Stimulated activated CD8-positive, alpha-beta memory T cell treated with anti-CD3 and anti-CD28 coated beads, Interleukin-4, amount 100 ng/mL, for 24 hours (primary cell): ENCODE measurements at regions not wholly inside any gene's neighbourhood (a gene's known extent, or its start where the extent isn't known, plus 50 kb on each side); places are given as distances from the start of the nearest gene placed in this dataset.

Experiments
- DNase-seq: peaks from one replicate; pipeline ENCODE4 v3.0.0-alpha.2; 2020; ENCODE audit warnings: low read depth

- no peak for DNase-seq
These were observed 275.3 kb upstream of the KLF12 start for GRCh38 chr13:74409551-74409950.

- no peak for DNase-seq
These were observed 272.2 kb upstream of the KLF12 start for GRCh38 chr13:74406420-74406819.

- no peak for DNase-seq
These were observed 264.4 kb upstream of the KLF12 start for GRCh38 chr13:74398599-74398998.

- no peak for DNase-seq
These were observed 254.9 kb upstream of the KLF12 start for GRCh38 chr13:74389056-74389455.

- no peak for DNase-seq
These were observed 254.4 kb upstream of the KLF12 start for GRCh38 chr13:74388626-74389025.

GRCh38 chr13:74372511-74372910 lies 238.3 kb upstream of the KLF12 start:
- no peak for DNase-seq

- no peak for DNase-seq
These were observed 233.0 kb upstream of the KLF12 start for GRCh38 chr13:74367193-74367592.

- DNase-seq: no peak
These were observed 227.1 kb upstream of the KLF12 start for GRCh38 chr13:74361274-74361673.

GRCh38 chr13:74346960-74347359 lies 212.8 kb upstream of the KLF12 start:
- no peak for DNase-seq

GRCh38 chr13:74338341-74338740 lies 204.1 kb upstream of the KLF12 start:
- DNase-seq: no peak

GRCh38 chr13:74336546-74336945 lies 202.3 kb upstream of the KLF12 start:
- no peak for DNase-seq

GRCh38 chr13:74335370-74335769 lies 201.2 kb upstream of the KLF12 start:
- DNase-seq: no peak

GRCh38 chr13:74329962-74330361 lies 195.8 kb upstream of the KLF12 start:
- no peak for DNase-seq

- DNase-seq: no peak
These were observed 190.9 kb upstream of the KLF12 start for GRCh38 chr13:74325106-74325505.

- no peak for DNase-seq
These were observed 190.1 kb upstream of the KLF12 start for GRCh38 chr13:74324338-74324737.

GRCh38 chr13:74322562-74322961 lies 188.4 kb upstream of the KLF12 start:
- DNase-seq: no peak

- DNase-seq: no peak
These were observed 186.1 kb upstream of the KLF12 start for GRCh38 chr13:74320282-74320681.

- DNase-seq: no peak
These were observed 182.3 kb upstream of the KLF12 start for GRCh38 chr13:74316547-74316946.

GRCh38 chr13:74306496-74306895 lies 172.3 kb upstream of the KLF12 start:
- DNase-seq: no peak

GRCh38 chr13:74305876-74306275 lies 171.7 kb upstream of the KLF12 start:
- no peak for DNase-seq

- DNase-seq: no peak
These were observed 167.2 kb upstream of the KLF12 start for GRCh38 chr13:74301258-74301935.

- DNase-seq: no peak
These were observed 166.0 kb upstream of the KLF12 start for GRCh38 chr13:74300162-74300561.

GRCh38 chr13:74299721-74300120 lies 165.5 kb upstream of the KLF12 start:
- no peak for DNase-seq

GRCh38 chr13:74298923-74299322 lies 164.7 kb upstream of the KLF12 start:
- no peak for DNase-seq
